Endothelial cell of umbilical vein (primary cell): ENCODE measurements at regions not wholly inside any gene's neighbourhood (a gene's known extent, or its start where the extent isn't known, plus 50 kb on each side); places are given as distances from the start of the nearest gene placed in this dataset.

Experiments
- BruUV-seq: library from RNA; stranded (reverse); fragments of 400-500 nt; replicated peaks from 2 replicates; lab custom pipeline; 2021; lab: Mats Ljungman, UMichigan
- CTCF ChIA-PET: fragments of 300-600, 350-600 bp; sonication (Branson Sonifier 250); formaldehyde crosslinking; loops from one replicate; lab custom pipeline; 2021; ENCODE audit warnings: antibody characterized with exemption, inconsistent platforms; lab: Charles Lee
- POLR2A ChIA-PET: fragments of 300-600, 350-600 bp; sonication (Branson Sonifier 250); formaldehyde crosslinking; loops from one replicate; lab custom pipeline; 2021; ENCODE audit warnings: antibody characterized with exemption, inconsistent platforms; lab: Charles Lee
- DNase-seq: peaks from one replicate; pipeline ENCODE4 v3.0.0-alpha.2; 2011; ENCODE audit warnings: low read depth, low spot score
- FAIRE-seq: peaks from 2 replicates; lab custom pipeline; 2011; peaks lifted over from hg19 to GRCh38; lab: Jason Lieb, UNC
- H2AFZ ChIP-seq: 2 replicates; pipeline ENCODE4 v1.6.0; 2012; ENCODE audit warnings: low read depth, low read length, control low read depth, inconsistent platforms
- H3K27ac ChIP-seq: 2 replicates; pipeline ENCODE4 v1.5.1; 2011; ENCODE audit warnings: low read depth, mild to moderate bottlenecking, control low read depth, low read length, moderate library complexity; ENCODE audit not compliant: insufficient read depth
- H3K27me3 ChIP-seq, 2 experiments: 2 replicates each; pipeline versions ENCODE4 v1.6.0 to v1.6.1; 2011; ENCODE audit warnings: low read length in 2 of 2, mixed read lengths in 1 of 2; ENCODE audit not compliant: control insufficient read depth in 2 of 2, insufficient read depth in 2 of 2
- H3K36me3 ChIP-seq, 2 experiments: 2 replicates in 1 of 2; 3 replicates in 1 of 2; pipeline ENCODE4 v1.5.1; 2011; ENCODE audit warnings: low read length in 2 of 2, mild to moderate bottlenecking in 1 of 2, moderate library complexity in 1 of 2; ENCODE audit not compliant: control insufficient read depth in 2 of 2, insufficient read depth in 2 of 2; ENCODE audit errors: extremely low read depth in 1 of 2
- H3K4me1 ChIP-seq: 3 replicates; pipeline ENCODE4 v1.5.1; 2011; ENCODE audit warnings: mild to moderate bottlenecking, low read length; ENCODE audit not compliant: control insufficient read depth, insufficient read depth; ENCODE audit errors: extremely low read depth
- H3K4me2 ChIP-seq: 2 replicates; pipeline ENCODE4 v1.6.1; 2011; ENCODE audit warnings: low read length, control low read depth, mixed read lengths; ENCODE audit not compliant: insufficient read depth
- H3K4me3 ChIP-seq, 3 experiments: fragments of 200-600 bp in 1 of 3; sonication (generic), shearing (Covaris generic) in 1 of 3; replicated peaks in 1 of 3; 2 replicates each; pipeline ENCODE4 v1.5.1; 2011 to 2016; ENCODE audit warnings: control low read depth in 3 of 3, low read length in 3 of 3, mild to moderate bottlenecking in 2 of 3, inconsistent platforms in 1 of 3, low read depth in 1 of 3, moderate library complexity in 1 of 3; ENCODE audit not compliant: insufficient read depth in 1 of 3
- H3K79me2 ChIP-seq: 2 replicates; pipeline ENCODE4 v1.6.0; 2012; ENCODE audit warnings: low read length, inconsistent platforms; ENCODE audit not compliant: control insufficient read depth, insufficient read depth
- H3K9ac ChIP-seq: replicated peaks from 2 replicates; pipeline ENCODE3; 2011; ENCODE audit warnings: low read length, control low read depth; ENCODE audit not compliant: insufficient read depth; ENCODE audit errors: extremely low read depth
- H3K9me1 ChIP-seq: replicated peaks from 3 replicates; pipeline ENCODE4 v1.6.0; 2011; ENCODE audit warnings: mild to moderate bottlenecking, low read length; ENCODE audit not compliant: control insufficient read depth, insufficient read depth; ENCODE audit errors: extremely low read depth
- H3K9me3 ChIP-seq: replicated peaks from 2 replicates; pipeline ENCODE4 v1.5.1; 2012; ENCODE audit warnings: low read length, inconsistent platforms; ENCODE audit not compliant: control insufficient read depth, insufficient read depth
- H4K20me1 ChIP-seq: replicated peaks from 2 replicates; pipeline ENCODE3; 2011; ENCODE audit warnings: mild to moderate bottlenecking, low read length; ENCODE audit not compliant: control insufficient read depth, insufficient read depth; ENCODE audit errors: extremely low read depth
- EZH2 ChIP-seq: IDR thresholded peaks from 2 replicates; pipeline ENCODE4 v1.6.1; 2012; ENCODE audit warnings: borderline replicate concordance, low read depth, mild to moderate bottlenecking, moderate library complexity, low read length, inconsistent platforms; ENCODE audit not compliant: severe bottlenecking
- FOS ChIP-seq: IDR thresholded peaks from 2 replicates; pipeline ENCODE4 v1.6.1; 2011; ENCODE audit warnings: mild to moderate bottlenecking, low read length, moderate library complexity, borderline replicate concordance; ENCODE audit not compliant: insufficient read depth
- GATA2 ChIP-seq: IDR thresholded peaks from 2 replicates; pipeline ENCODE4 v1.7.0; 2011; ENCODE audit warnings: low read depth, mild to moderate bottlenecking, moderate library complexity, mixed read lengths, low read length; ENCODE audit not compliant: insufficient read length, insufficient read depth
- JUN ChIP-seq: IDR thresholded peaks from 2 replicates; pipeline ENCODE4 v1.6.1; 2011; ENCODE audit warnings: borderline replicate concordance, low read depth; ENCODE audit not compliant: insufficient read length, insufficient read depth
- MYC ChIP-seq: IDR thresholded peaks from one replicate; pipeline ENCODE4 v1.6.1; 2011; ENCODE audit warnings: mild to moderate bottlenecking, low read depth, low read length
- POLR2A ChIP-seq: IDR thresholded peaks from 2 replicates; pipeline ENCODE4 v1.6.1; 2012; ENCODE audit warnings: low read depth, mild to moderate bottlenecking, control low read depth, low read length
- POLR2AphosphoS5 ChIP-seq: IDR thresholded peaks from 2 replicates; pipeline ENCODE4 v1.6.1; 2012; ENCODE audit warnings: low read depth, mild to moderate bottlenecking, control low read depth, low read length, moderate library complexity; ENCODE audit not compliant: insufficient read depth
- dilution Hi-C: fragments of 300-500 bp; cut with MboI; formaldehyde crosslinking; loops from one replicate; pipeline ENCODE4 v1.15.0; 2019; ENCODE audit warnings: low sequenced_read_pairs; ENCODE audit not compliant: extremely low pct_ligation_motif_present
- intact Hi-C: fragments of 100-400 bp; cut with micrococcal nuclease; formaldehyde crosslinking; loops from one replicate; pipeline ENCODE4 v1.10.0; 2022
- TF ChIP-seq, protein P1 (sequence below): IDR thresholded peaks from 2 replicates; pipeline ENCODE4 v1.6.1; 2011; ENCODE audit not compliant: insufficient read depth, insufficient read length
- TF ChIP-seq, protein P2 (sequence below), 2 donors: IDR thresholded peaks; 1 replicate in 1 of 2; 2 replicates in 1 of 2; pipeline ENCODE4 v1.5.1; 2011; ENCODE audit warnings: low read length in 2 of 2, mild to moderate bottlenecking in 2 of 2, moderate library complexity in 2 of 2, control low read depth in 1 of 2, inconsistent platforms in 1 of 2, low read depth in 1 of 2; ENCODE audit not compliant: insufficient read depth in 1 of 2; ENCODE audit errors: extremely low read depth in 1 of 2

DNA sequence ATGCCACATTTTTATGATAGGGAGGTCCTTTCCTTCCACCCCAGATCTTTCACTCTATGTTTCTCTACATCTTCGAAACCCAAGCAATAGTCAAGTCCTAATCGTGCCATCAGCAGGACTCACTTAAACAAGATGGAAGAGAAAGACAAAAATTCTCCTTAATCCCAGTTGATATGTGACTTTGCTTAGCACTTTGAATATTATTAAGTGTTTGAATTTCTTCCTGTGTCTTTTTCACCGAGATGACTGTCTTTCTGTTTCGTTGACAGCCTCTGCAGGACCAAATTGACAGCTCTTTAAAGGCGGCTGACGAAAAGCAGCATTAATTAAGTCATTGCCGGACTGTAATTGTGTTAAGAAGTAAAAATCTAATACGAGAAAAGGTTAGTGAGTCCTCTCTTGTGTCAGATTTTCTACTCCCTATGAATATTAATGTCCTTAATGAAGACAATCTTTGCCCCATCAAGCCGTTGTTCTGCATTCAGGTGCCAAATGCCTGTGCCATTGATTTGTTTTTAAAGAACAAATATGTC is 208.8 kb upstream of the TSHZ2 start:
- intact Hi-C loops, result loop anchor here (10.0 kb wide), 1 partner anchor 61 kb away; no protein-coding TSS in a partner anchor
- DNase-seq, result no peak
- no peaks in the 10 kb centered on the region for H3K9me3 ChIP-seq
- H3K79me2 ChIP-seq, result no peaks in the 10 kb centered on the region
- no peaks in the 10 kb centered on the region for H3K4me1 ChIP-seq
- H4K20me1 ChIP-seq, result no peaks in the 10 kb centered on the region
- TF ChIP-seq POLR2AphosphoS5 (no peak), POLR2A (no peak), GATA2 (no peak), MYC (no peak), JUN (no peak), EZH2 (no peak), FOS (no peak)
- TF ChIP-seq, protein P1, sequence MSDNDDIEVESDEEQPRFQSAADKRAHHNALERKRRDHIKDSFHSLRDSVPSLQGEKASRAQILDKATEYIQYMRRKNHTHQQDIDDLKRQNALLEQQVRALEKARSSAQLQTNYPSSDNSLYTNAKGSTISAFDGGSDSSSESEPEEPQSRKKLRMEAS, result no peak
- TF ChIP-seq, protein P2, sequence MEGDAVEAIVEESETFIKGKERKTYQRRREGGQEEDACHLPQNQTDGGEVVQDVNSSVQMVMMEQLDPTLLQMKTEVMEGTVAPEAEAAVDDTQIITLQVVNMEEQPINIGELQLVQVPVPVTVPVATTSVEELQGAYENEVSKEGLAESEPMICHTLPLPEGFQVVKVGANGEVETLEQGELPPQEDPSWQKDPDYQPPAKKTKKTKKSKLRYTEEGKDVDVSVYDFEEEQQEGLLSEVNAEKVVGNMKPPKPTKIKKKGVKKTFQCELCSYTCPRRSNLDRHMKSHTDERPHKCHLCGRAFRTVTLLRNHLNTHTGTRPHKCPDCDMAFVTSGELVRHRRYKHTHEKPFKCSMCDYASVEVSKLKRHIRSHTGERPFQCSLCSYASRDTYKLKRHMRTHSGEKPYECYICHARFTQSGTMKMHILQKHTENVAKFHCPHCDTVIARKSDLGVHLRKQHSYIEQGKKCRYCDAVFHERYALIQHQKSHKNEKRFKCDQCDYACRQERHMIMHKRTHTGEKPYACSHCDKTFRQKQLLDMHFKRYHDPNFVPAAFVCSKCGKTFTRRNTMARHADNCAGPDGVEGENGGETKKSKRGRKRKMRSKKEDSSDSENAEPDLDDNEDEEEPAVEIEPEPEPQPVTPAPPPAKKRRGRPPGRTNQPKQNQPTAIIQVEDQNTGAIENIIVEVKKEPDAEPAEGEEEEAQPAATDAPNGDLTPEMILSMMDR (IDR thresholded peaks at IDR 0.05; ENCODE audit: extremely low read depth in 1 of 2, insufficient read depth in 1 of 2, low read depth in 1 of 2, low read length in 2 of 2), result no peak
- H2AFZ ChIP-seq, result no peak overlapping the region
- H3K27ac ChIP-seq, result no peak overlapping the region
- BruUV-seq, result no TSS peak
- no peak for FAIRE-seq
- ChIA-PET CTCF (no interaction called here), POLR2A (no interaction called here)
- H3K36me3 ChIP-seq, result no peaks in the 10 kb centered on the region
- dilution Hi-C loops, result no loop called here
- no peak overlapping the region for H3K4me2 ChIP-seq
- no peak overlapping the region for H3K9ac ChIP-seq
- H3K4me3 ChIP-seq, result no peak overlapping the region
- H3K27me3 ChIP-seq, result no peaks in the 10 kb centered on the region
- no peaks in the 10 kb centered on the region for H3K9me1 ChIP-seq
